WTC11 (cell line): ENCODE measurements at regions not wholly inside any gene's neighbourhood (a gene's known extent, or its start where the extent isn't known, plus 50 kb on each side); places are given as distances from the start of the nearest gene placed in this dataset.

Source experiments
- ATF3 ChIP-seq: sonication (generic); formaldehyde crosslinking; conservative IDR thresholded peaks from 2 replicates; pipeline ENCODE4 v1.8.1; 2022; ENCODE audit warnings: mild to moderate bottlenecking, missing genetic modification reagents
- CREM ChIP-seq: sonication (generic); formaldehyde crosslinking; IDR thresholded peaks from 2 replicates; pipeline ENCODE4 v1.8.1; 2022; ENCODE audit warnings: mild to moderate bottlenecking, missing genetic modification reagents, moderate library complexity
- CTCF ChIP-seq: fragments of 200-600 bp; IDR thresholded peaks from 2 replicates; pipeline ENCODE4 v1.8.0; 2022; ENCODE audit warnings: antibody characterized with exemption
- EMX1 ChIP-seq: fragments of 250-450 bp; sonication (Bioruptor Pico); IDR thresholded peaks from 2 replicates; pipeline ENCODE4 v1.8.0; 2021; ENCODE audit warnings: mild to moderate bottlenecking
- ESRRA ChIP-seq: sonication (generic); formaldehyde crosslinking; IDR thresholded peaks from 2 replicates; pipeline ENCODE4 v1.8.1; 2022; ENCODE audit warnings: mild to moderate bottlenecking, missing genetic modification reagents, borderline replicate concordance
- FOXP4 ChIP-seq: sonication (generic); formaldehyde crosslinking; IDR thresholded peaks from 2 replicates; pipeline ENCODE4 v1.8.0; 2022; ENCODE audit warnings: mild to moderate bottlenecking, missing genetic modification reagents
- MAX ChIP-seq: sonication (generic); formaldehyde crosslinking; IDR thresholded peaks from 2 replicates; pipeline ENCODE4 v1.8.0; 2022; ENCODE audit warnings: mild to moderate bottlenecking, missing genetic modification reagents
- PRDM15 ChIP-seq: sonication (generic); formaldehyde crosslinking; IDR thresholded peaks from 2 replicates; pipeline ENCODE4 v1.8.0; 2022; ENCODE audit warnings: missing genetic modification reagents
- RELA ChIP-seq: sonication (generic); formaldehyde crosslinking; IDR thresholded peaks from 2 replicates; pipeline ENCODE4 v1.8.1; 2022; ENCODE audit warnings: missing genetic modification reagents, mild to moderate bottlenecking, borderline replicate concordance
- SP1 ChIP-seq: sonication (generic); formaldehyde crosslinking; conservative IDR thresholded peaks from 2 replicates; pipeline ENCODE4 v1.8.1; 2022; ENCODE audit warnings: missing genetic modification reagents
- STAT6 ChIP-seq: sonication (generic); formaldehyde crosslinking; conservative IDR thresholded peaks from 2 replicates; pipeline ENCODE4 v1.8.1; 2023; ENCODE audit warnings: mild to moderate bottlenecking, low read depth, missing genetic modification reagents, moderate library complexity
- ZNF281 ChIP-seq: sonication (generic); formaldehyde crosslinking; IDR thresholded peaks from 2 replicates; pipeline ENCODE4 v1.8.0; 2023; ENCODE audit warnings: mild to moderate bottlenecking, missing genetic modification reagents

GRCh38 chr18:3340015-3340681 lies 78.2 kb downstream of the MYL12B start:
- no peak for TF ChIP-seq CTCF
- TF ChIP-seq PRDM15 (CRISPR knock-in tag) = no peak
- no peak for TF ChIP-seq MAX (CRISPR knock-in tag)
- no peak for TF ChIP-seq ZNF281
- TF ChIP-seq STAT6 (CRISPR knock-in tag) = no peak
- no peak for TF ChIP-seq RELA (CRISPR knock-in tag)
- no peak for TF ChIP-seq FOXP4 (CRISPR knock-in tag)
- TF ChIP-seq ESRRA = no peak
- no peak for TF ChIP-seq EMX1 (CRISPR knock-in tag)
- TF ChIP-seq SP1 (CRISPR knock-in tag) = no peak
- TF ChIP-seq ATF3 (CRISPR knock-in tag) = no peak
- TF ChIP-seq CREM (CRISPR knock-in tag) = no peak
